SK-N-SH treated with all-trans-retinoic acid at 6 μM for 48 hours (cell line): ENCODE measurements at regions not wholly inside any gene's neighbourhood (a gene's known extent, or its start where the extent isn't known, plus 50 kb on each side); places are given as distances from the start of the nearest gene placed in this dataset.

ENCODE experiments used
- ATAC-seq: fragments of 200-7000 bp; cut with Tn5 transposase; 3 replicates; pipeline ENCODE4 v1.9.1; 2020; ENCODE audit warnings: mild to moderate bottlenecking, moderate library complexity
- BACH2 ChIP-seq: fragments of 250-450 bp; sonication (Bioruptor Pico); IDR thresholded peaks from 2 replicates; pipeline ENCODE4 v1.9.0; 2021; ENCODE audit warnings: mild to moderate bottlenecking, borderline replicate concordance
- CREB5 ChIP-seq: fragments of 250-450 bp; sonication (Bioruptor Pico); IDR thresholded peaks from 2 replicates; pipeline ENCODE4 v1.5.1; 2020; ENCODE audit warnings: low read depth, mild to moderate bottlenecking, moderate library complexity
- CSDC2 ChIP-seq: fragments of 250-450 bp; sonication (Bioruptor Pico); IDR thresholded peaks from 2 replicates; pipeline ENCODE4 v1.5.0; 2020; ENCODE audit warnings: mild to moderate bottlenecking, moderate library complexity
- CSRNP3 ChIP-seq: fragments of 250-450 bp; sonication (Bioruptor Pico); IDR thresholded peaks from 2 replicates; pipeline ENCODE4 v1.5.1; 2021; ENCODE audit warnings: mild to moderate bottlenecking, moderate library complexity
- ESRRG ChIP-seq: fragments of 250-450 bp; sonication (Bioruptor Pico); IDR thresholded peaks from 2 replicates; pipeline ENCODE4 v1.6.1; 2021; ENCODE audit warnings: mild to moderate bottlenecking
- GLIS3 ChIP-seq: fragments of 250-450 bp; sonication (Bioruptor Pico); IDR thresholded peaks from 2 replicates; pipeline ENCODE4 v1.5.0; 2020; ENCODE audit warnings: mild to moderate bottlenecking, moderate library complexity
- ISL1 ChIP-seq: fragments of 250-450 bp; sonication (Bioruptor Pico); IDR thresholded peaks from 2 replicates; pipeline ENCODE4 v2.1.2; 2022; ENCODE audit warnings: mild to moderate bottlenecking, moderate library complexity
- OSR1 ChIP-seq: fragments of 250-450 bp; sonication (Bioruptor Pico); IDR thresholded peaks from 2 replicates; pipeline ENCODE4 v1.8.0; 2022; ENCODE audit warnings: moderate library complexity, mild to moderate bottlenecking, inconsistent platforms
- PATZ1 ChIP-seq: fragments of 250-450 bp; sonication (Bioruptor Pico); IDR thresholded peaks from 2 replicates; pipeline ENCODE4 v1.8.0; 2020; ENCODE audit warnings: mild to moderate bottlenecking, moderate library complexity, borderline replicate concordance
- POU6F1 ChIP-seq: fragments of 250-450 bp; sonication (Bioruptor Pico); IDR thresholded peaks from 2 replicates; pipeline ENCODE4 v1.8.0; 2021; ENCODE audit warnings: low read depth, mild to moderate bottlenecking, moderate library complexity, borderline replicate concordance
- PPARA ChIP-seq: fragments of 250-450 bp; sonication (Bioruptor Pico); IDR thresholded peaks from 2 replicates; pipeline ENCODE4 v1.5.0; 2020; ENCODE audit warnings: mild to moderate bottlenecking, borderline replicate concordance
- SNAI2 ChIP-seq: fragments of 250-450 bp; sonication (Bioruptor Pico); IDR thresholded peaks from 2 replicates; pipeline ENCODE4 v1.5.0; 2020; ENCODE audit warnings: mild to moderate bottlenecking, moderate library complexity
- TCF4 ChIP-seq: fragments of 250-450 bp; sonication (Bioruptor Pico); IDR thresholded peaks from 2 replicates; pipeline ENCODE4 v1.8.0; 2021; ENCODE audit warnings: mild to moderate bottlenecking, moderate library complexity, borderline replicate concordance
- TSHZ2 ChIP-seq: fragments of 250-450 bp; sonication (Bioruptor Pico); IDR thresholded peaks from 2 replicates; pipeline ENCODE4 v1.5.0; 2020; ENCODE audit warnings: mild to moderate bottlenecking, moderate library complexity
- ZC3H10 ChIP-seq: fragments of 250-450 bp; sonication (Bioruptor Pico); IDR thresholded peaks from 2 replicates; pipeline ENCODE4 v1.5.1; 2021; ENCODE audit warnings: mild to moderate bottlenecking, moderate library complexity
- ZFP3 ChIP-seq: fragments of 250-450 bp; sonication (Bioruptor Pico); IDR thresholded peaks from 2 replicates; pipeline ENCODE4 v1.5.0; 2020; ENCODE audit warnings: mild to moderate bottlenecking, moderate library complexity
- ZNF70 ChIP-seq: fragments of 450-650 bp; formaldehyde crosslinking; IDR thresholded peaks from 2 replicates; pipeline ENCODE4 v1.5.0; 2020; ENCODE audit warnings: mild to moderate bottlenecking, moderate library complexity

- TF ChIP-seq PATZ1 (CRISPR knock-in tag) (no peak), ZFP3 (no peak), TSHZ2 (CRISPR knock-in tag) (no peak)
Observed at GRCh38 chr1:111045033-111045722, 81.5 kb upstream of the LRIF1 start (continued).

- ATAC-seq: peak; percentile 49; the same call in 2 of the 3 replicates
- TF ChIP-seq ESRRG (no peak), GLIS3 (CRISPR knock-in tag) (no peak), TCF4 (no peak), CREB5 (no peak), BACH2 (CRISPR knock-in tag) (no peak)
Observed at GRCh38 chr1:111032295-111032897, 68.7 kb upstream of the LRIF1 start.

- no peak for TF ChIP-seq CSRNP3 (CRISPR knock-in tag)
- no peak for TF ChIP-seq ISL1
- no peak for TF ChIP-seq CSDC2
- no peak for TF ChIP-seq ZC3H10 (CRISPR knock-in tag)
- TF ChIP-seq ESRRG: no peak
- TF ChIP-seq OSR1 (CRISPR knock-in tag): no peak
- peak; percentile 85 for ATAC-seq
Observed at GRCh38 chr1:111030590-111030989, 66.9 kb upstream of the LRIF1 start.

GRCh38 chr1:111025109-111025508 lies 61.4 kb upstream of the LRIF1 start:
- no peak for ATAC-seq

More at GRCh38 chr1:111025109-111025508, 61.4 kb upstream of the LRIF1 start:
- TF ChIP-seq ZFP3 (no peak), POU6F1 (CRISPR knock-in tag) (no peak), GLIS3 (CRISPR knock-in tag) (no peak), CREB5 (no peak), ZNF70 (CRISPR knock-in tag) (no peak), CSDC2 (no peak), ESRRG (no peak), CSRNP3 (CRISPR knock-in tag) (no peak), BACH2 (CRISPR knock-in tag) (no peak), PPARA (CRISPR knock-in tag) (no peak), SNAI2 (no peak), ISL1 (no peak), TCF4 (no peak), OSR1 (CRISPR knock-in tag) (no peak)
